GM19395 (cell line): ENCODE measurements at regions not wholly inside any gene's neighbourhood (a gene's known extent, or its start where the extent isn't known, plus 50 kb on each side); places are given as distances from the start of the nearest gene placed in this dataset.
"Not testable (repeated sequence)": the region's sequence is repeated elsewhere in the genome, so short reads cannot be mapped to it uniquely, and the experiment has no call there.

Experiments
- ATAC-seq: cut with Tn5 transposase; IDR thresholded peaks from one replicate; pipeline ENCODE4 v1.9.1; 2021; ENCODE audit warnings: mild to moderate bottlenecking, moderate library complexity; ENCODE audit not compliant: unreplicated experiment

DNA sequence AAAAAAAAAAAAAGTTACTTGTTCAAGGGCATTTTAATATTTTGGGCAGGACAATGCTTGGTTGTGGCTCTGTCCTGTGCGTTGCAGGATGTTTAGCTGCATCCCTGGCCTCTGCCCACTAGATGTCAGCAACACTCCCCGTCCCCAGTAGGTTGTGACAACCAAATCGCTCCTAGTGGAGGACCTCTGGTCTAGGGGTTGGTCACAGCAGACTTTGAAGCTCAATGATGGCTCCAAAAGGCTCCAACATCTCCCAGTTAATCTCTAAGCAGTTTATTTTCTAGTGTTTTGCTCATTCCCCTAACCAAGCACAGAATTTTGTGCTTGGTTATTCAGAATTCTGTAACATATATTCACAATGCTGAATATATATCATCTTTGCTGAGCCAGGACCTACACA, 67.0 kb downstream of the CHRNA1 start:
- peak; percentile 91 for ATAC-seq

DNA sequence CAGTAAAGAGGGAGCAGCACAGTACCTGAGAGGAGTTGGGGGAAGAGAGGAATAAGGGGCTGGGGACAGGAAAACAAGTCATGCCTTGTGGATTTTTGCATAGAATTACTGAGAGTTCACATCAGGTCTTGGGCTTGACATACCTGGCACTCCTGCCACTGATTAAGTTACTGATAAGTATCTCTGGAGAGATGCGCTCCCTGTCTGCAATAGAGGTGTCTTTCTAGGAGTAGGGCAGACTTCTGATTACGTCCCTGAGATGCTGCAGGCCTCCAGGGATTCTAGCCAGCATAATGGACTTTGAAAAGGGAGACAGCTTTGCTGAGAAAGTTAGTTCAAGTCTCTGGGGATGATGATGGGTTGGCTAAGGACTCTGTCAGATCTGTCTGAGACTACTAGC, 69.4 kb downstream of the CHRNA1 start:
- no peak for ATAC-seq

DNA sequence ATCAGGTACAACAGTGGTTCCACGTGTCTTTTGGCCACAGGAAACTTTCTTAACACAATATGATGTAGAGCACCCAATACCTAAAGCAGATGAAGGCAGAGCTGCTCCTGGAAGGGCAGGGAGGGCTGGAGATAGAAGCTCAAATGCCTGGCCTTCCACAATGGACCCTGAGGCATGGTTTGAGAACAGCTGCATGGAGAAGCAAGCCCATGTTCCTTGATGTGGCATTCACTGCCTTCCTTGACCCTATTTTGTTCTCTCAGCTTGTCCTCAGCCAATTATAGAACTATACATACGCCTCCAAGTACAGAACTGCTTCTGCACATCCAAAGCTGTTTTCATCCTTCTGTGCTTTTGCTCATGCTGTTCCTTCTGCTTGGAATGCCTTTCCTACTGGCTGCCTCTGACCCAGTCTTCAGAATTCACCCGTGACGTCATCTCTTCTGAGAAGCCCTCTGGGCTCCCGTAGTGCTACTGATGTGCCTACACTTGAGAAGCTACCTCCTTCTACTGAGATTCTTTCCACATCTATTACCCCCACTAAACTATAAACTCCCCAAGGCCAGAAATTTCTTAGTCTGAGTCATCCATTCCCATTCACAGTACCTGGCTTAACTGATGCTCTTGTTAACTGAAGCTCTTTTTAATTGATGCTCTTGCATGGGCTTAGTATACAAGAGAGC, 69.9 kb downstream of the CHRNA1 start:
- no peak for ATAC-seq

DNA sequence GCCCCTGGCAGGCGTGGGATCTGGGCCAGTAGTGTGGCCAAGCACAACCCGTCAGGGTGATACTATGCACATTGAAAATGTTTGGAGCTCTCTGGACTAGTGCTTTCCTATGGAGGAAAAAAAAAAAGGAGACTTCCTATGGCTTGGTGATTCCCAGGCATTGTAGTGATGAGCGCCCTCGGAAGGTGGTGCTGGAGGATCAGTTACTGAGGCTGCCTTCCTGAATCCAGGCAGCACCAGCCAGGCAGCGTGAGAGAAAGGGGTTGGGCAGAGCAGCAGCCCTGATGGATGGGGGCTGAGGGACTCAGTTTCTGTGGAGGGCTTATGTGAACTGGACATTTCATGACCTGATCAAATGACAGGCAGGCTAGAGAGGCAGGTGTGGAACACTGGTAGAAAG, 70.9 kb downstream of the CHRNA1 start:
- no peak for ATAC-seq

DNA sequence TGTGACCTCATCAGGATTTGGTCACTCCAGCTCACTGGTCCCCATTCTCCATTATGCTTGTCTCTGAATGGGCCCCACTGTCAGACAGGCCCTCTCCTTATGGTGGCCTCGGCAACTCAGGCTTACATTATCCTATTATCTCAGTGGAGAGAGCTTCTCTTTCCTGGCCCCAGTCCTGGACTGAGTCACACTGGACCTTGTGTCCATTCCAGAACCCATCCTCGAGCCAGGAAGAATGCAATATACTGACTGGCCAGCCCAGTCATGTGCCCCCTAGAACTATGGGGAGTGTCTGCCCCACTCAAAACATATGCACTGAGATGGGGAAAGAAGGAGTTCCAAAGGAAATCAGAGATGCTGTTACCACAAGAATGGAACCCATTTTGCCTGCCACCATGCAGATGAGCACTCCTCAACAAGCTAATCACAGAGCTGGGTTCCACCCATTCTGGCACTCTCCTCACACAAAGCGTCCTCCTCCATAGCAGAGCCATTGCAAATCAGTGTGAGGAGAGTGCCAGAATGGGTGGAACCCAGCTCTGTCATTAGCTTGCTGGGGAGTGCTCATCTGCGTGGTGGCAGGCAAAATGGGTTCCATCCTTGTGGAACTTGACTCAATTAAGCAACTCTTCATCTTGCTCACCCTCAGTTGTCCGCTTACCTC, 71.9 kb downstream of the CHRNA1 start:
- no peak for ATAC-seq

DNA sequence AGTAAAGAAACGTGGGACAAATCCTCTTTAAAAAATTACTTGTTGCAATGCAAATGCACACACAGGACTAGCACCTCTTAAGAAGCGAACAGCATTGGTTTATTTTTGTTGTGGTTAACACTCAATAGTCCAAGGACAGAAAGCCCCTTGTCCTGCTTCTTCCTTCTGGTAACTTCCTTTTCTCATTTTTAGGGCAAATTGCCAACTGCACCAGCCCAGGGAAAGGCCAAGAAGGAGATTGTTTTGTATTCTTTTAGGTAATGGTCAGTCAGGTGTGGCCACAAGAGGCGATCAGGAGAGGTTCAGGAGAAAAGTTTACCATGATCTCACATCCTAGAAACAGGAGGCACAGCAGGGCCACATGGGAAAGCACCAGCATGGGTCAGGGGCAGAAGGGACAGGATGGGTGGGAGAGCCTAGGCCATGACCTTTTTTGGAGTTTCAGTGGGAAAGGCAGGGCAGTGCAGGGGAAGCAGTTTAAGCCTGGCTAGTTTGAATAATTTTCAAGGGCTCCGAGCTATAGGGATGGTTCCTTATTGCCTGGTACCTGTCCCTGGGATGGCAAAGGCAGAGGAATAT, 73.0 kb downstream of the CHRNA1 start:
- no peak for ATAC-seq

DNA sequence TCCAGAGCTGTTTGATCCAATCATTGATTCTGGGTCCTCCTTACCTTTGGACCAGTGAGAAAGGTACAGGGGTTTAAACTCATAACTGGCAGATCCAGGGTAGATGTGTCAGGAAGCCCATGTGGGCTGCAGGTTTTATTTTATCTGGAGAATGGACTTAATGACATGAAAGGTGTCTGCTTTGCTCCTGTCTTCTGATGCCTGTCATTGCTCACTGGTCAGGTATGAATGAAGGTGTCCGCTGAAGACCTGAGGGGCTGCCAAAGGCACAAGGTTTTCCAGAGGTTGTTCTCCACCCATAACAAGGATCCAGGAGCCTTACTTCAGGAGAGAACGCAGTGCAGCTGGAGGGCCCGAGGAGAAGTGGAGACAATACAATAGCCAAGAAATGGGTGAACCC, 74.2 kb downstream of the CHRNA1 start:
- ATAC-seq: no peak

DNA sequence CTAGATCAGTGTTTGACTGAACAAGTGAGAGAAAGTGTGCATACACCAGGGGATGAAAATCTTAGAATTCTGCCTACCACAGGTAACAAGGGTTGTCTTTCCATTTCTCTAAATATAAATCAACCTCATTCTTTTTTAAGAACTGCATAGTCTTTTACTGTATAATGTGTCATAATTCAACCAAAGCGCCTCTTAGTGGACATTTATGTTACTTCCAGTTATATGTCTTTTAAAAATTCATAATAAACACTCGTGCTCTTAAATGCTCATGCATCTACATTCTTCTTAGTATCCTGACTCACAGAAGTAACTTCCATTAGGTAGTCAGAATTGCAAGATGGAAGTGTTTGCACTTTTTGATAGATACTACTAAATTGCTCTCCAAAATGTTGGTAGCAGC, 76.2 kb downstream of the CHRNA1 start:
- peak; percentile 47 for ATAC-seq

DNA sequence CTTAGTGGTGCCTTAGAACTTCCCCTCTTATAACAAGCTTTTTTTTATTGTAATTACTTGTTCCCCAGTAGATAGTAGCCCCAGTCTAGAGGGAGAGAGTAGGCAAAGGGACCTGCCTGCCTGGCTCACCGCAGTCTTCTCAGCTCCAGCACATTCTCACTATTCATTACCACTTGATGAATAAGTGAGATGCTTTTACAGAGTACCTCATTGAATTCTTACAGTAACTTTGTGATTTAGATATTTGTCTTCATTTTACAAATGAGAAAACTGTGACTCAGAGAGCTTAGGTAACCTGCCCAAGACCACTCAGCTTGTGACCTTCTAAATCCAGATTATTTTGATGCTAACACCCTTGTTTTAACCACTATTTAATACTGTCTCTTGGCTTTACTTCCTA, 77.8 kb downstream of the CHRNA1 start:
- no peak for ATAC-seq

DNA sequence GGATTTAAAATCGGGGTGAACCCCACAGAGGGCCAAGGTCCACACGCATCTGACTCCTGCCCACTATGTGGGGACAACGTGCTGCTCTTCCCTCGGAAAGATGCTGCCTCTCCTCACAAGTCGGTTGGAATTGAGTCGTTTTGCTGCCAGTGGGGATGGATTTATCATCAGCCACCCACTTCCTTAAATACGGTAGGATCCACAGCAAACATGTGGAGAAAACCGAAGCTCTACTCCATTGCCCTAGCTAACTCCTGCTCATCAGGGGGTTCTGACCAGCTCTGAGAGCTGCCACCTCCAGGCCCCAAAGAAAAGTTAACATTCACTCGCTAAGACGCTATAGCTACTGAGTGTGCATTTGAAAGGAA, 80.9 kb downstream of the CHRNA1 start:
- peak; percentile 45 for ATAC-seq

DNA sequence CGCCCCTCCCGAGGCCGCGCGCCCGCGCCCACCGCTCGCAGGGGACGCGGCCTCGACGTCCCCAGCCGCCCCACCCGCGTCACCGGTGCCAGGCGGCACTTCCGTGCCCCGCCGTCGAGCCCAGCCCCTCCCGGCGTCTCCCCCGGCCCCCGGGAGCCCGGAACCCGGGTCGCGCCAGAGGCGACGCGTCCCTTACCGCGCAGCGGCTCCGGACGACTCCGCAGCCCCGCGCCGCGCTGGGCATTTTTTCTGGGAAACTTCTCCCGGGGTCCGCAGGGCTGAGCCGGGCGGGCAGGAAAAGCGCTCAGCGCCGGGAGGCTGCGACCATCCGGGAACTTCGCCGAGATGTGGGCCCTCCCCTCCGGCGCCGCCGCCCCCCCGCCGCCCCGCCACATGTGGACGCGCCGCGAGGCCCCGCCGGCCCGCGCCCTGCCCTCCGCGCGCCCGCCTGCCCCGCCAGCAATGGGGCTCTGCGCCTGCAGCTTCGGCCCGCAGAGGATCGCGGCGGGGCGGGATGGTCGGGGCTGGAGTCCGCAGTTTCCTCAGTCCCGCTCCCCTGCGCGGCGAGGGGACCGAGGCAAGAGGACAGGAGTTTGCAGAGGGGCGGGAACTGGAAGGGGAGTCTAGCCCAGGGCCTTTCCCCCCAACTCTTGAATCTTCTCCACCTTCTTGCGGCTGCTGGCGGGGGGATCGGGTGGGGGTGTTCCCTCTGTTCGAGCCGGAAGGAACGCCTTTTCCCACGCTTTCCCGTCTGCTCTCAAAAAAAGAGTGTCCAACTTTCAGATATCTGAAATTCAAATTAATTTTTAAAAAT, 81.5 kb downstream of the CHRNA1 start:
- ATAC-seq: peak; percentile 58

DNA sequence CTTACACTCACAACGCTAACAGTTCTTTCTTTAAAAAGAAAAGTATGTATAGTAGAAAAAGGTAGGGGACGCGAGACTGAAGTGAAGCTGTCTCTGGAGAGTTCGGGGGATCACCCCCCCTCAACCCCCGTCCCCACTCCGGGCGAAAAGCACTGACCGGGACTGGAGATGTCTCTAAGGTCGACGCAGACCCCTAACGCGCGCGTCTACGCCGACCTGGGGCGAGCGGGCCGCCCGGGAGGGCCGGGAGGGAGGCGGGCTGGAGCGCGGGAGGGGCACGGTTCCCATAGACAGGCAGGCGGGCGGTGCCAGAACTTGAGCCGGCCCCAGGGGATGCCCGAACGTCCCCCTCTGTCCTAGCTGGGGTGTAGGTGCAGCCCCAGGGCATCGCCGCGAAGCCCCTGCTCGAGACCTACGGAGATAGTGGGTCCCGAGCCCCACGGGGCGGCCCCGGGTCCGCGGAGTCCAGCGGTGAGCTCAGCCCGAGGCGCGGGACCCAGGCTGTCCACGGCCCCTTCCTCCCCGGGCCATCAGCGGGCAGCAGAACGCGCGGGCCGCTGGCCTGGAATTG, 82.2 kb downstream of the CHRNA1 start:
- peak; percentile 57 for ATAC-seq

DNA sequence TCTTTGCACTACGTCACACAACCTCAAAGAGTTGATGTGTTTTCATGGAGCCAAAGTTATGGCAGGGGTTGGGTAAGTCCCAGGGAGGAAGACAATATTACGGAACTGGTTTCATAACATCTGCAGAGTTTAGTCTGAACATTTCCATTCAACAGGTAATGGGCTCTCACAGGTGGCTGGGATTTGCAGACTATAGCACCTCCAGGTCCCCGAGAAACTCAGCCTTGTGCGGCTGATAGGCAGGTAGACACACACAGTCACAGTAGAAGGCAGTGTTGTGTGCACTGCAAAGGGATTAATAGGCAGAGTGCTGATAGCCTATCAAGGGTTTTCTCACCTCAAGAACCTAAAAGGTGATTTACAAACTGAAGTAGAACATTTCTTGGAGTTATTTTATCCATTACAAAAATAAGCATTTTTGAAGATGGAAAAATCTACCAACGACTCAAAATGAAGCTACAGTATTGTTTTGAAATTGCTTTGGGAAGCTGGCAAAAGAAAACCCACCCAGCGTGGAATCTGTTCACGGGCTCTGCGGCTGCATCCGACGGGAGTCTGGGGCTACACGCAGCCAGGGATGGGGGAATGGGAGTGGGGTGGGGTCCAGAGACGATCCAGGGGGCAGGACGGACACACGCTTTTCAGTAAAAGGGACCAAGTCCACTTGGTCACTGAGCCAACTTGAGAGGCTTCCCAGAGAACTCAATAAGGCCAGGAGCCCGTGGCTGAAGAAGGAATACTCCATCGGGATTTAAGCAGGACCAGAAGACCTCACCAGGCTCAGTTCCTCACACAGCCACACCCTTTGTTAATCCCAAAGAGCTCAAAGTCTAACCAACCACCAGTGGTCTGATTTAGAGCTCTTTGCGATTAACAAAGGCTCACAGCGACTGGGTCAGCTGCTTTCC, 82.9 kb downstream of the CHRNA1 start:
- no peak for ATAC-seq

DNA sequence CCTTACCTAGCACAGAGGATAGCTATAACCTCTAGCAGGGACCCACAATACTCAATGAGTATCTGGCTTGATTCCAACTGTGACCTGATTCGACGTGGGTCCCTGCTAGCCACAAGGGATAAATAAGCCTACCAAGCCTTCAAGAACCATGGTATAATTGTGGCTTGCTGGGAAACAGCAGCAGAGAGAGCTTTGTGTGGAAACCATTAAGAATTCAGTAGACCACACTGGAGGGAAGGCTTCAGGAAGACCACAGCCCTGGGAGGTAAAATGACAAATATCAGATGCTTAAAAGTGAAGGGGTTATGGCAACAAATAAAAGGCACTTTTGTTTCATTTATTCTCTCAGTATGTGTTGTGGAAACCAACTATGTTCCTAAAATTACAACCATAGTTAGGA, 82.6 kb upstream of the WIPF1 start:
- ATAC-seq: no peak

DNA sequence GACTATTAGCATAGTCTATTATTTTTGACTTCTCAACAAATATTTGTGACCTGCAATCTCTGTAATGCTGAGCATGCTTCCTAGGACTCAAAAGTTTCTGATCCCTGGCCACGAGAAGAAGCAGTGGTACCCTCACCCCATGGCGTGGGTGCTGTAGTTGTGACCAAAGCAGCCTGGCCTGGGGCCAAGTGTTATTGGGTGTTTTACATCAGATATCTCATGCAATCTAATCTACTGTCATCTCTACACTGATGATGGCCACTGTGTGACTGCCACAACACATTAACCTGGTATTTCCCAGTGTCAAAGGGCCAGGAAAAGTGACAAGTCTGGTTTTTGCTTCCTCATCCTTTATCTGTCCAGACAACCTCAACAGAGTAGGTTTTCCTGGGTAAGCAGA, 80.8 kb upstream of the WIPF1 start:
- ATAC-seq: no peak

DNA sequence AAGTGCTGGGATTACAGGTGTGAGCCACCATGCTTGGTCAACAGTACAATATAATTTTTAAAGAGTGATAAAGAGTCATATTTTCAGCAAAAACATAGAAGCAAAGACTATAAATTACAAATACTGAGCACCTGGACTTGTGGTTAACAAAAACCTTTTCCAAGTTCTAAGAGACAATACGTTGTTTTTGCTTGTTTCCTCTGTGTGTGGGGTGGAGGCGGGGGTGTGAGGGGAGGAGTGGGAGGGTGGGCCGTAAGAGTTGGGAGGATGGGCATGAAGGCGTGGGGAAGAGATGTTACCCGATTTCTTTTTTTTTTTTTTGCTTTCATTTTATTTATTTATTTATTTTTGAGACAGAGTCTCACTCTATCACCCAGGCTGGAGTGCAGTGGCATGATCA, 78.0 kb upstream of the WIPF1 start:
- no peak for ATAC-seq

DNA sequence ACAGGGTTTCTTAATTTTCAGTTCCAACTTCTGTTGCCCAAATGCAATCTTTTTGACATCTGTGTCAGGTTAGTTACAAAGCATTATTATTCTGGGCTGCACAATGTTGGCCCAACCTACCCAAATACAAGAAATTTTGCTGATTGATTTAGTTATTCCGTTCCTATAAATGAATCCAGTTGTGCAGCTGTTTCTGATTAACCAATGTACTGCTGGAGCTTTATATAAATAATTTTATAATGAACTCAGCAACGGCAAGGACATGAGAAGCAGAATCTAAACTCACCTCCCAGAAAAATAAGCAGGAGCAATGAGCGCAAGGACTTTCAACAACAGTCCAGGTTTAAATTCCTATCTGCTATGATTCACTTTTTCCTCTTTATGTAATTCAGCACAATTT, 76.3 kb upstream of the WIPF1 start:
- ATAC-seq: no peak

DNA sequence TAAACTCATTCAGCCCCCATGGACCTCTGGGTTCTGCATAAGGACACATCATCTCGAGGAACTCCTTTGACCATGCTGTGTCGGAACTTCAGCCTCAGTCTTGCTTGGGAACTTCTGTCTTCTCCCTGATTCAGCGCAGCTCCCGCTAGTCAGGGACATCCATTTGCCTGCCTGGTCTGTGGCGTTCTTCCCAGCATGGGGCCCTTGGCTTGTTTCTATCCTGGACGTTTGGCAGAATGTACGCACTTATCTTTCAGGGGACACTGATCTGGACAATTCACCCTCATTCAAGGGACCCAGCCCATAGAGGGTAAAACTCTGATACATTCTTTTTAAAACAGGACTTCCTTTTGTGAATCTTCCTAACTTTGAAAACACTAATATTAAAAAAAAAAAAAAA, 75.8 kb upstream of the WIPF1 start:
- no peak for ATAC-seq

DNA sequence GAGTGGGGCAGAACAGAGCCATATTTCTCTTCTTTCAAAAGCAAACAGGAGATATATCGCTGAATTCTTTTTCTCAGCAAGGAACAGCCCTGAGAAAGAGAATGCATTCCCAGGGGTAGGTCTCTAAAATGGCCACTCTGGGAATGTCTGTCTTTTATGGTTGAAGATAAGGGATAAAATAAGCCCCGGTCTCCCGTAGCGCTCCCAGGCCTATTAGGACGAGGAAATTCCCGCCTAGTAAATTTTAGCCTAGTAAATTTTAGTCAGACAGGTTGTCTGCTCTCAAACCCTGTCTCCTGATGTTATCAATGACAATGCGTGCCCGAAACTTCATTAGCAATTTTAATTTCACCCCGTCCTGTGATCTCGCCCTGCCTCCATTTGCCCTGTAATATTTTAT, 73.9 kb upstream of the WIPF1 start:
- not testable (repeated sequence) for ATAC-seq

DNA sequence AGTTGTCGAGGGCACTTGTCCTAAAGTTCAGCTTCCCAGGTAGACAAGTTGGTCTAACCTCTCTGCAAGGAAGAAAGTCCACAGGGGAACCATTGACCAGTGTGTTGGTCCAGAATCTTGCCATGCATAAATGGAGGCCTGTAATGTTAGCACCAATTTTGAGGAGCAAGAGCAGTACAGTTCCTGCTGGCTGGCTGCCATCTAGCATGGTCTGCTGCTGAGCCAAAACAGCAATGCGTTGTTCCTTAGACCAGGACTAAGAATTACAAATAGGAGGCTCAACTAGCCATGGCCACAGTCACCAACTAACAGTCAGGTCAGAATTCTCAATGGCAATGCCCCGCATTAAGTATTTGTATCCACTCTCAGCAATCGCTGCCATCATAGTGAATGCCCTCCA, 72.8 kb upstream of the WIPF1 start:
- no peak for ATAC-seq
